WTC11 (cell line): ENCODE measurements at regions not wholly inside any gene's neighbourhood (a gene's known extent, or its start where the extent isn't known, plus 50 kb on each side); places are given as distances from the start of the nearest gene placed in this dataset.

Experiments
- ATAC-seq: fragments of 200-7000 bp; cut with Tn5 transposase; 2 replicates; pipeline ENCODE4 v1.10.0; 2021; ENCODE audit warnings: mild to moderate bottlenecking, moderate library complexity
- CTCF ChIA-PET: fragments of 300-600 bp; sonication (Branson Sonifier 250); formaldehyde crosslinking; loops from one replicate; lab custom pipeline; 2021; ENCODE audit warnings: antibody characterized with exemption; lab: Charles Lee
- POLR2A ChIA-PET: fragments of 350-600 bp; sonication (Branson Sonifier 250); formaldehyde crosslinking; loops from one replicate; lab custom pipeline; 2021; ENCODE audit warnings: antibody characterized with exemption; lab: Charles Lee
- DNase-seq: peaks from one replicate; pipeline ENCODE4 v3.0.0; 2021; ENCODE audit warnings: low spot score
- H3K27ac Mint-ChIP-seq: 2 replicates; pipeline ENCODE4 v1.8.0; 2021; ENCODE audit warnings: mixed read lengths
- H3K27me3 Mint-ChIP-seq: 2 replicates; pipeline ENCODE4 v1.8.0; 2021; ENCODE audit warnings: low read depth, mild to moderate bottlenecking, moderate library complexity, mixed read lengths
- H3K36me3 Mint-ChIP-seq: 2 replicates; pipeline ENCODE4 v1.8.0; 2021; ENCODE audit warnings: mixed read lengths
- H3K4me1 Mint-ChIP-seq: 2 replicates; pipeline ENCODE4 v1.8.0; 2022; ENCODE audit warnings: mixed read lengths
- H3K4me3 Mint-ChIP-seq: 2 replicates; pipeline ENCODE4 v1.8.0; 2021; ENCODE audit warnings: mild to moderate bottlenecking, moderate library complexity, mixed read lengths
- H3K9me3 Mint-ChIP-seq: 2 replicates; pipeline ENCODE4 v1.8.0; 2021; ENCODE audit warnings: mixed read lengths
- CREB1 ChIP-seq: sonication (generic); formaldehyde crosslinking; IDR thresholded peaks from 2 replicates; pipeline ENCODE4 v1.8.0; 2023; ENCODE audit warnings: mild to moderate bottlenecking, missing genetic modification reagents
- CREM ChIP-seq: sonication (generic); formaldehyde crosslinking; IDR thresholded peaks from 2 replicates; pipeline ENCODE4 v1.8.1; 2022; ENCODE audit warnings: mild to moderate bottlenecking, missing genetic modification reagents, moderate library complexity
- GRHL2 ChIP-seq: fragments of 250-450 bp; sonication (Bioruptor Pico); IDR thresholded peaks from 2 replicates; pipeline ENCODE4 v1.8.0; 2022; ENCODE audit warnings: mild to moderate bottlenecking, moderate library complexity; ENCODE audit not compliant: insufficient replicate concordance, severe bottlenecking
- HMGA2 ChIP-seq: fragments of 250-450 bp; sonication (Bioruptor Pico); IDR thresholded peaks from 2 replicates; pipeline ENCODE4 v1.4.0; 2021; ENCODE audit warnings: mild to moderate bottlenecking, moderate library complexity
- IRF2 ChIP-seq: sonication (generic); formaldehyde crosslinking; IDR thresholded peaks from 2 replicates; pipeline ENCODE4 v1.8.0; 2022; ENCODE audit warnings: low read depth, missing genetic modification reagents, borderline replicate concordance
- JAZF1 ChIP-seq: fragments of 250-450 bp; sonication (Bioruptor Pico); IDR thresholded peaks from 2 replicates; pipeline ENCODE4 v1.9.0; 2021; ENCODE audit warnings: moderate library complexity, mild to moderate bottlenecking, inconsistent platforms
- KAT7 ChIP-seq: sonication (generic); formaldehyde crosslinking; IDR thresholded peaks from 2 replicates; pipeline ENCODE4 v1.8.1; 2023; ENCODE audit warnings: missing genetic modification reagents, mild to moderate bottlenecking, borderline replicate concordance
- MXD4 ChIP-seq: fragments of 250-450 bp; sonication (Bioruptor Pico); IDR thresholded peaks from 2 replicates; pipeline ENCODE4 v1.8.0; 2021; ENCODE audit warnings: mild to moderate bottlenecking, moderate library complexity, borderline replicate concordance
- MYBL2 ChIP-seq: sonication (generic); formaldehyde crosslinking; IDR thresholded peaks from 2 replicates; pipeline ENCODE4 v1.8.1; 2023; ENCODE audit warnings: mild to moderate bottlenecking, moderate library complexity, missing genetic modification reagents
- NR2C2 ChIP-seq: sonication (generic); formaldehyde crosslinking; IDR thresholded peaks from 2 replicates; pipeline ENCODE4 v1.8.0; 2022; ENCODE audit warnings: mild to moderate bottlenecking, missing genetic modification reagents
- TEAD4 ChIP-seq: sonication (generic); formaldehyde crosslinking; IDR thresholded peaks from 2 replicates; pipeline ENCODE4 v1.8.0; 2022; ENCODE audit warnings: mild to moderate bottlenecking, missing genetic modification reagents
- ZNF121 ChIP-seq: sonication (generic); formaldehyde crosslinking; IDR thresholded peaks from 2 replicates; pipeline ENCODE4 v1.8.0; 2023; ENCODE audit warnings: missing genetic modification reagents
- ZNF263 ChIP-seq: sonication (generic); formaldehyde crosslinking; IDR thresholded peaks from 2 replicates; pipeline ENCODE4 v1.8.1; 2022; ENCODE audit warnings: low read depth, mild to moderate bottlenecking, moderate library complexity, missing genetic modification reagents
- ZNF396 ChIP-seq: fragments of 250-450 bp; sonication (Bioruptor Pico); IDR thresholded peaks from 2 replicates; pipeline ENCODE4 v1.8.0; 2021; ENCODE audit warnings: mild to moderate bottlenecking, moderate library complexity, borderline replicate concordance
- ZNF671 ChIP-seq: fragments of 250-450 bp; sonication (Bioruptor Pico); IDR thresholded peaks from 2 replicates; pipeline ENCODE4 v1.8.0; 2021; ENCODE audit warnings: mild to moderate bottlenecking
- TF ChIP-seq, protein P1 (sequence below): sonication (generic); formaldehyde crosslinking; IDR thresholded peaks from 2 replicates; pipeline ENCODE4 v1.8.1; 2023; ENCODE audit warnings: mild to moderate bottlenecking, missing genetic modification reagents
- TF ChIP-seq, protein P2 (sequence below): fragments of 250-450 bp; sonication (Bioruptor Pico); IDR thresholded peaks from 2 replicates; pipeline ENCODE4 v1.9.0; 2021; ENCODE audit warnings: moderate library complexity, mild to moderate bottlenecking, inconsistent platforms, borderline replicate concordance
- TF ChIP-seq, protein P3 (sequence below): fragments of 250-450 bp; sonication (Bioruptor Pico); IDR thresholded peaks from 2 replicates; pipeline ENCODE4 v1.9.0; 2021; ENCODE audit warnings: mild to moderate bottlenecking
- TF ChIP-seq, protein P4 (sequence below): sonication (generic); formaldehyde crosslinking; IDR thresholded peaks from 2 replicates; pipeline ENCODE4 v1.8.0; 2022; ENCODE audit warnings: mild to moderate bottlenecking, missing genetic modification reagents
- TF ChIP-seq, protein P5 (sequence below): sonication (generic); formaldehyde crosslinking; IDR thresholded peaks from 2 replicates; pipeline ENCODE4 v1.8.1; 2023; ENCODE audit warnings: mild to moderate bottlenecking, missing genetic modification reagents, moderate library complexity
- TF ChIP-seq, protein P6 (sequence below): sonication (generic); formaldehyde crosslinking; IDR thresholded peaks from 2 replicates; pipeline ENCODE4 v1.8.1; 2023; ENCODE audit warnings: mild to moderate bottlenecking, moderate library complexity, missing genetic modification reagents
- TF ChIP-seq, protein P7 (sequence below): sonication (generic); formaldehyde crosslinking; IDR thresholded peaks from 2 replicates; pipeline ENCODE4 v1.8.1; 2023; ENCODE audit warnings: mild to moderate bottlenecking, missing genetic modification reagents, borderline replicate concordance
- TF ChIP-seq, protein P8 (sequence below): sonication (generic); formaldehyde crosslinking; IDR thresholded peaks from 2 replicates; pipeline ENCODE4 v1.8.1; 2022; ENCODE audit warnings: missing genetic modification reagents, borderline replicate concordance

DNA sequence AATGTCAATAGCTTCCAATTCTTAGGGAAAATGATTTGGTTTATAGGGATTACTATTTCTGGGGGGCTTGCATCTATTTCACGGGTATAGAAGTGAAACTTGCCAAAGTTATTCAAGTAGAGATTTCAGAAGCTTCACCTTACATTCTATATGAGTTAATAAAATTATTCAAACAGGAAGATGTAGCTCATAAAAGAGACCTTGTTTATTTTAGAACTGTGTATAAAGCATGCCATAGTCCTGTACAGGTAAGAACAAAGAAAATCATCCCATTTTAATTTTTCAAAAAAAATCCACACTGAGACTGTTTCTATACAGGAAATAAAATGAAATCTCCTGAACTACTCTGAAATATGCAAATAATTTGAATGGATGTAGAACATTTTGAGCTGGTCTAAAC lies 834.7 kb downstream of the TRHDE start:
- TF ChIP-seq, protein P1, sequence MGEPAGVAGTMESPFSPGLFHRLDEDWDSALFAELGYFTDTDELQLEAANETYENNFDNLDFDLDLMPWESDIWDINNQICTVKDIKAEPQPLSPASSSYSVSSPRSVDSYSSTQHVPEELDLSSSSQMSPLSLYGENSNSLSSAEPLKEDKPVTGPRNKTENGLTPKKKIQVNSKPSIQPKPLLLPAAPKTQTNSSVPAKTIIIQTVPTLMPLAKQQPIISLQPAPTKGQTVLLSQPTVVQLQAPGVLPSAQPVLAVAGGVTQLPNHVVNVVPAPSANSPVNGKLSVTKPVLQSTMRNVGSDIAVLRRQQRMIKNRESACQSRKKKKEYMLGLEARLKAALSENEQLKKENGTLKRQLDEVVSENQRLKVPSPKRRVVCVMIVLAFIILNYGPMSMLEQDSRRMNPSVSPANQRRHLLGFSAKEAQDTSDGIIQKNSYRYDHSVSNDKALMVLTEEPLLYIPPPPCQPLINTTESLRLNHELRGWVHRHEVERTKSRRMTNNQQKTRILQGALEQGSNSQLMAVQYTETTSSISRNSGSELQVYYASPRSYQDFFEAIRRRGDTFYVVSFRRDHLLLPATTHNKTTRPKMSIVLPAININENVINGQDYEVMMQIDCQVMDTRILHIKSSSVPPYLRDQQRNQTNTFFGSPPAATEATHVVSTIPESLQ (CRISPR knock-in tag), result no peak
- TF ChIP-seq, protein P2, sequence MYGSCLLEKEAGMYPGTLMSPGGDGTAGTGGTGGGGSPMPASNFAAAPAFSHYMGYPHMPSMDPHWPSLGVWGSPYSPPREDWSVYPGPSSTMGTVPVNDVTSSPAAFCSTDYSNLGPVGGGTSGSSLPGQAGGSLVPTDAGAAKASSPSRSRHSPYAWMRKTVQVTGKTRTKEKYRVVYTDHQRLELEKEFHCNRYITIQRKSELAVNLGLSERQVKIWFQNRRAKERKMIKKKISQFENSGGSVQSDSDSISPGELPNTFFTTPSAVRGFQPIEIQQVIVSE, result no peak
- TF ChIP-seq ZNF263 (CRISPR knock-in tag) (no peak), ZNF671 (no peak), MYBL2 (CRISPR knock-in tag) (no peak), MXD4 (no peak), CREB1 (CRISPR knock-in tag) (no peak), IRF2 (CRISPR knock-in tag) (no peak), GRHL2 (CRISPR knock-in tag) (no peak), HMGA2 (CRISPR knock-in tag) (no peak), NR2C2 (CRISPR knock-in tag) (no peak), KAT7 (CRISPR knock-in tag) (no peak), ZNF121 (CRISPR knock-in tag) (no peak)
- TF ChIP-seq, protein P3, sequence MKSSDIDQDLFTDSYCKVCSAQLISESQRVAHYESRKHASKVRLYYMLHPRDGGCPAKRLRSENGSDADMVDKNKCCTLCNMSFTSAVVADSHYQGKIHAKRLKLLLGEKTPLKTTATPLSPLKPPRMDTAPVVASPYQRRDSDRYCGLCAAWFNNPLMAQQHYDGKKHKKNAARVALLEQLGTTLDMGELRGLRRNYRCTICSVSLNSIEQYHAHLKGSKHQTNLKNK, result no peak
- TF ChIP-seq, protein P4, sequence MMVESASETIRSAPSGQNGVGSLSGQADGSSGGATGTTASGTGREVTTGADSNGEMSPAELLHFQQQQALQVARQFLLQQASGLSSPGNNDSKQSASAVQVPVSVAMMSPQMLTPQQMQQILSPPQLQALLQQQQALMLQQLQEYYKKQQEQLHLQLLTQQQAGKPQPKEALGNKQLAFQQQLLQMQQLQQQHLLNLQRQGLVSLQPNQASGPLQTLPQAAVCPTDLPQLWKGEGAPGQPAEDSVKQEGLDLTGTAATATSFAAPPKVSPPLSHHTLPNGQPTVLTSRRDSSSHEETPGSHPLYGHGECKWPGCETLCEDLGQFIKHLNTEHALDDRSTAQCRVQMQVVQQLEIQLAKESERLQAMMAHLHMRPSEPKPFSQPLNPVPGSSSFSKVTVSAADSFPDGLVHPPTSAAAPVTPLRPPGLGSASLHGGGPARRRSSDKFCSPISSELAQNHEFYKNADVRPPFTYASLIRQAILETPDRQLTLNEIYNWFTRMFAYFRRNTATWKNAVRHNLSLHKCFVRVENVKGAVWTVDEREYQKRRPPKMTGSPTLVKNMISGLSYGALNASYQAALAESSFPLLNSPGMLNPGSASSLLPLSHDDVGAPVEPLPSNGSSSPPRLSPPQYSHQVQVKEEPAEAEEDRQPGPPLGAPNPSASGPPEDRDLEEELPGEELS, result no peak
- TF ChIP-seq, protein P5, sequence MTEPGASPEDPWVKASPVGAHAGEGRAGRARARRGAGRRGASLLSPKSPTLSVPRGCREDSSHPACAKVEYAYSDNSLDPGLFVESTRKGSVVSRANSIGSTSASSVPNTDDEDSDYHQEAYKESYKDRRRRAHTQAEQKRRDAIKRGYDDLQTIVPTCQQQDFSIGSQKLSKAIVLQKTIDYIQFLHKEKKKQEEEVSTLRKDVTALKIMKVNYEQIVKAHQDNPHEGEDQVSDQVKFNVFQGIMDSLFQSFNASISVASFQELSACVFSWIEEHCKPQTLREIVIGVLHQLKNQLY (CRISPR knock-in tag), result no peak
- TF ChIP-seq, protein P6, sequence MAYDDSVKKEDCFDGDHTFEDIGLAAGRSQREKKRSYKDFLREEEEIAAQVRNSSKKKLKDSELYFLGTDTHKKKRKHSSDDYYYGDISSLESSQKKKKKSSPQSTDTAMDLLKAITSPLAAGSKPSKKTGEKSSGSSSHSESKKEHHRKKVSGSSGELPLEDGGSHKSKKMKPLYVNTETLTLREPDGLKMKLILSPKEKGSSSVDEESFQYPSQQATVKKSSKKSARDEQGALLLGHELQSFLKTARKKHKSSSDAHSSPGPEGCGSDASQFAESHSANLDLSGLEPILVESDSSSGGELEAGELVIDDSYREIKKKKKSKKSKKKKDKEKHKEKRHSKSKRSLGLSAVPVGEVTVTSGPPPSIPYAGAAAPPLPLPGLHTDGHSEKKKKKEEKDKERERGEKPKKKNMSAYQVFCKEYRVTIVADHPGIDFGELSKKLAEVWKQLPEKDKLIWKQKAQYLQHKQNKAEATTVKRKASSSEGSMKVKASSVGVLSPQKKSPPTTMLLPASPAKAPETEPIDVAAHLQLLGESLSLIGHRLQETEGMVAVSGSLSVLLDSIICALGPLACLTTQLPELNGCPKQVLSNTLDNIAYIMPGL (CRISPR knock-in tag), result no peak
- no peak for DNase-seq
- Mint-ChIP-seq H3K36me3 (no peaks in the 10 kb centered on the region), H3K27ac (no peak overlapping the region), H3K9me3 (no peaks in the 10 kb centered on the region), H3K4me3 (no peak overlapping the region), H3K4me1 (peaks cover 10% of the 10 kb centered on the region), H3K27me3 (no peaks in the 10 kb centered on the region)
- ATAC-seq, result no peak
- POLR2A ChIA-PET, result no interaction called here
- CTCF ChIA-PET, result no interaction called here

DNA sequence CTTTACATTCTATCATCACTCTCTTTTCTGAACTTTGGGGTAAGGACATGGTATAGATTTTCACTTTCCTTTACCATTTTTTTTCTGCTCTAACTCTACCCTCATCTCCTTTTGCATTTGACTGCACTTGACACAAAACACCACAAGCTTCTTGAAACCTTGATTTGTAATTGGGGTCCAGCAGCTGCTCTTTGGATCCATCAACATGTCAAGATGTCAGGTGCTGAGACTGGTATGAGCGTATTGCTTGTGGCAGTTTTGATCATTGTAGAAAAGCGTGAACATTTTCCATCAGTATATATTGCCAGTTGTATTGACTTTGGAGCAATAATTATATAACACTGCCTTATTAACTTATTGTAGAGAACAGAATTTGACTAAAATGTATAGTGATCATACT lies 838.6 kb downstream of the TRHDE start:
- ChIA-PET POLR2A (no interaction called here), CTCF (no interaction called here)
- Mint-ChIP-seq H3K36me3 (no peaks in the 10 kb centered on the region), H3K9me3 (no peaks in the 10 kb centered on the region), H3K4me1 (peaks cover 10% of the 10 kb centered on the region), H3K27me3 (no peaks in the 10 kb centered on the region), H3K4me3 (no peak overlapping the region), H3K27ac (no peak overlapping the region)
- no peak for ATAC-seq
- DNase-seq, result no peak
- TF ChIP-seq, protein P7, sequence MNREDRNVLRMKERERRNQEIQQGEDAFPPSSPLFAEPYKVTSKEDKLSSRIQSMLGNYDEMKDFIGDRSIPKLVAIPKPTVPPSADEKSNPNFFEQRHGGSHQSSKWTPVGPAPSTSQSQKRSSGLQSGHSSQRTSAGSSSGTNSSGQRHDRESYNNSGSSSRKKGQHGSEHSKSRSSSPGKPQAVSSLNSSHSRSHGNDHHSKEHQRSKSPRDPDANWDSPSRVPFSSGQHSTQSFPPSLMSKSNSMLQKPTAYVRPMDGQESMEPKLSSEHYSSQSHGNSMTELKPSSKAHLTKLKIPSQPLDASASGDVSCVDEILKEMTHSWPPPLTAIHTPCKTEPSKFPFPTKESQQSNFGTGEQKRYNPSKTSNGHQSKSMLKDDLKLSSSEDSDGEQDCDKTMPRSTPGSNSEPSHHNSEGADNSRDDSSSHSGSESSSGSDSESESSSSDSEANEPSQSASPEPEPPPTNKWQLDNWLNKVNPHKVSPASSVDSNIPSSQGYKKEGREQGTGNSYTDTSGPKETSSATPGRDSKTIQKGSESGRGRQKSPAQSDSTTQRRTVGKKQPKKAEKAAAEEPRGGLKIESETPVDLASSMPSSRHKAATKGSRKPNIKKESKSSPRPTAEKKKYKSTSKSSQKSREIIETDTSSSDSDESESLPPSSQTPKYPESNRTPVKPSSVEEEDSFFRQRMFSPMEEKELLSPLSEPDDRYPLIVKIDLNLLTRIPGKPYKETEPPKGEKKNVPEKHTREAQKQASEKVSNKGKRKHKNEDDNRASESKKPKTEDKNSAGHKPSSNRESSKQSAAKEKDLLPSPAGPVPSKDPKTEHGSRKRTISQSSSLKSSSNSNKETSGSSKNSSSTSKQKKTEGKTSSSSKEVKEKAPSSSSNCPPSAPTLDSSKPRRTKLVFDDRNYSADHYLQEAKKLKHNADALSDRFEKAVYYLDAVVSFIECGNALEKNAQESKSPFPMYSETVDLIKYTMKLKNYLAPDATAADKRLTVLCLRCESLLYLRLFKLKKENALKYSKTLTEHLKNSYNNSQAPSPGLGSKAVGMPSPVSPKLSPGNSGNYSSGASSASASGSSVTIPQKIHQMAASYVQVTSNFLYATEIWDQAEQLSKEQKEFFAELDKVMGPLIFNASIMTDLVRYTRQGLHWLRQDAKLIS (CRISPR knock-in tag), result no peak
- TF ChIP-seq MXD4 (no peak), TEAD4 (CRISPR knock-in tag) (no peak), ZNF396 (no peak), CREM (no peak), JAZF1 (CRISPR knock-in tag) (no peak)
- TF ChIP-seq, protein P5 (CRISPR knock-in tag), result no peak
- TF ChIP-seq, protein P8, sequence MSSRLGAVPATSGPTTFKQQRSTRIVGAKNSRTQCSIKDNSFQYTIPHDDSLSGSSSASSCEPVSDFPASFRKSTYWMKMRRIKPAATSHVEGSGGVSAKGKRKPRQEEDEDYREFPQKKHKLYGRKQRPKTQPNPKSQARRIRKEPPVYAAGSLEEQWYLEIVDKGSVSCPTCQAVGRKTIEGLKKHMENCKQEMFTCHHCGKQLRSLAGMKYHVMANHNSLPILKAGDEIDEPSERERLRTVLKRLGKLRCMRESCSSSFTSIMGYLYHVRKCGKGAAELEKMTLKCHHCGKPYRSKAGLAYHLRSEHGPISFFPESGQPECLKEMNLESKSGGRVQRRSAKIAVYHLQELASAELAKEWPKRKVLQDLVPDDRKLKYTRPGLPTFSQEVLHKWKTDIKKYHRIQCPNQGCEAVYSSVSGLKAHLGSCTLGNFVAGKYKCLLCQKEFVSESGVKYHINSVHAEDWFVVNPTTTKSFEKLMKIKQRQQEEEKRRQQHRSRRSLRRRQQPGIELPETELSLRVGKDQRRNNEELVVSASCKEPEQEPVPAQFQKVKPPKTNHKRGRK (CRISPR knock-in tag), result no peak
